DMS53 treated with DMSO at 0.1 percent for 48 hours (cell line): ENCODE measurements at regions not wholly inside any gene's neighbourhood (a gene's known extent, or its start where the extent isn't known, plus 50 kb on each side); places are given as distances from the start of the nearest gene placed in this dataset.
"Not testable (repeated sequence)": the region's sequence is repeated elsewhere in the genome, so short reads cannot be mapped to it uniquely, and the experiment has no call there.

ENCODE experiments used
- DNase-seq: peaks from one replicate; lab custom pipeline; 2025; ENCODE audit not compliant: unreplicated experiment; lab: John Stamatoyannopoulos, UW

DNA sequence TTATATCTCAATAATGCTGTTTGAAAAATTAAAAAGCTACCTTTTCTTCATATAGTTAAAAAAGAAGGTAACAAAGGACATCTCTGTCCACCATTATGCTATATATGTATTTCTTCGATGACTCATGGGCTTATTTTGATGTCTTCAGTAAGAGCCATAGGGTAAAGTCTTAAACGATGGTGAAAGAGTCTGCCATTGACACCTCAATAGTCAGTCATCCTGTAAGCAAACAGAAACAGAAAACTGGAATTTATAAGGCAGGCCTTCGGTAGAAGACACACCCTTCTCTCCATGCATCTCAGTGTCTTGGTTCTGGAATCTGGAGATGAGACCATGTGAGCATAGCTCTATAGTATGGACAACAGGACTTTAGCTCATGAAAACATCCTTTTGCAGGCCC lies 87.0 kb upstream of the ZNF462 start:
- DNase-seq: no peak

GRCh38 chr9:106779796-106780195 lies 83.2 kb upstream of the ZNF462 start:
- DNase-seq: no peak

GRCh38 chr9:106783121-106783520 lies 79.8 kb upstream of the ZNF462 start:
- DNase-seq: no peak

- no peak for DNase-seq
Measured at GRCh38 chr9:106784076-106784475, 78.9 kb upstream of the ZNF462 start.

DNA sequence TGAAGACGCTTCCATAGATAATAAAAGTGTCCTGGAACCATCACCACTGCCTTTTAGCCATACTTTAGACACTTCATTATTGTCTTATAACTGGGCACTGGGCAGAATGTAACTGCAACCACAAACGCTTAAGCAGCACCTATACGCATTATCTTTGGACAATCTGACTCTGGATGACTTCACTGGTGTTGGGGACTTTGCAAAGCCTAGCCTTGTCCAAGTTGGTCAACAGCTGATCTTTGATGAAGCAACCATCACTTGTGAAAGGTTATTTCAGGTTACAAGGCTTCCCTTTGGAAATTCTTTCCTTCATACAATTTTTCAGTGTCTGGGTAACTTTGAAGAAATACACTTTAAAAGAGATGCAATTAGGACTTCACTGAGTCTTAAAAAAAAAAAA lies 77.8 kb upstream of the ZNF462 start:
- DNase-seq: no peak

- not testable (repeated sequence) for DNase-seq
Measured at GRCh38 chr9:106788021-106788420, 74.9 kb upstream of the ZNF462 start.

GRCh38 chr9:106795031-106795430 lies 67.9 kb upstream of the ZNF462 start:
- DNase-seq: no peak

DNA sequence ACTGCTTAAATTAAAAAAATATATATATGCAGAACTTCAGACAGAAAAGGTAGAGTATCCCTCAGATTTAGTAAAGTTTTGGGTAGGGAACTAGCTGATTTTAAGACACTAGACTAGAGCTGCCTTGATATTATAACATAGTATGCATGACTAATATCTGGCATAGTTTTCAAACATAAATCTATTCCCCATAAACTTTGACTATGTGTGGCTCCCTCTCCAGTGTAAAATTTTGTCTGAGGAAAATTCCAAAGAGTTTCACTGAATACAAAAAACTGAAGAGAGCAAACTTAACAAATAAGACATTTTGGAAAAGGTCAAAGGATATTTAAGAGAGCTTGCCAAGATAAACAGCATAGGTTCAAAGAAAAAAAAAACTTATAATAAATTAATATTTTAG lies 66.2 kb upstream of the ZNF462 start:
- DNase-seq: no peak

GRCh38 chr9:106797299-106797698 lies 65.7 kb upstream of the ZNF462 start:
- DNase-seq: no peak

DNA sequence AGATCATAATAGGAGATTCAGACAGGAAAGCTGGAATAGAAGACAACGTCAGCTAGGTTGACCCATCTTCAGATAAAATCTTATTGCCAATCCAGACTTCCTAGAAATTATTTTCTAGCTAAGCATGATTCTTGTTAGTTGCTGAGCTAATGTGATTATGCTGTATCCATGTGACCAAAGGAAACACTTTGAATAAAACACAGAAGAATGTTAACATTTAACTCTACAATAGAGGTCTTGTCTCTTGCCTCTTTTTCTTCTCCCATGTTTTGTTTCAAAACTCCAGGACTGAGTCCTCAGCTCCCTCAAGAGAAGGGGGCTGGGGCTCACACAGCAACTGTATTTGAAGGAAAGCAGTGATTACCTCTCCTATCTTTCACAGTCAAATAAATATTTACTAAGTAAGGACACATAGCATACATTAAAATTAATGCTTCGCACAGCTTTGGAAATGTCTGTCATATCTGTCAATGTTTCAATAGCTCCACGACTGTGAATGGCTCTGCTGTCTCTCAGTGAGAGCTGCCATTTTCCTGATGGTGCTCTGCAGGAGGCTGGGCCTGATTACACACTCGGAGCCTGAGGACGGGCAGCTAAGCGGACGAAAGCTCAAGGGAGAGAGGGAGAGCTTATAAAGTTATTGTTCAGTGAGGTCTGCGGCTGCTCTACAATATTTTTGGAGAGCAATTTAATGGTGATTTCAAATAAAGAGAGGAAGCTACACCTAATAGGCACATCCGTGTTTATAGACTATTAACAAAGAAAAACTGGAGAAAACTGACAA lies 64.8 kb upstream of the ZNF462 start:
- no peak for DNase-seq

DNA sequence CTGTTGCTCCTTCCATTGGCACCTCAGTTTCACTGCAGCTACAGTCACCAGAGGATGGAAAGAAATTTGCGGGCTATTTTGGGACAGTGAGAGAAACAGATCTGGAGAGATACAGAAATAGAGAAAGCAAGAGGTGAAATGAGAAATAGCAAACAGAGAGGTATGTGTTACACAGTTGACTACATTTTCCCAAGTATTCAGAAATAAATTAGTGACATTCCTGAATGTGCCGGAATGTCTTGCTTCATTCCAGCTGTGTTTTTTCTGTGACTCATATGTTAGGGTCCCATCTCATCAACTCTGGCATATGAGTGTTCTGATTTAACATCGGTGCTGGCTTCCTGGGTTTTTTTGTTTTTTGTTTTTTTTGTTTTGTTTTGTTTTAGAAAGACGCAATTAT lies 63.8 kb upstream of the ZNF462 start:
- DNase-seq: no peak

DNA sequence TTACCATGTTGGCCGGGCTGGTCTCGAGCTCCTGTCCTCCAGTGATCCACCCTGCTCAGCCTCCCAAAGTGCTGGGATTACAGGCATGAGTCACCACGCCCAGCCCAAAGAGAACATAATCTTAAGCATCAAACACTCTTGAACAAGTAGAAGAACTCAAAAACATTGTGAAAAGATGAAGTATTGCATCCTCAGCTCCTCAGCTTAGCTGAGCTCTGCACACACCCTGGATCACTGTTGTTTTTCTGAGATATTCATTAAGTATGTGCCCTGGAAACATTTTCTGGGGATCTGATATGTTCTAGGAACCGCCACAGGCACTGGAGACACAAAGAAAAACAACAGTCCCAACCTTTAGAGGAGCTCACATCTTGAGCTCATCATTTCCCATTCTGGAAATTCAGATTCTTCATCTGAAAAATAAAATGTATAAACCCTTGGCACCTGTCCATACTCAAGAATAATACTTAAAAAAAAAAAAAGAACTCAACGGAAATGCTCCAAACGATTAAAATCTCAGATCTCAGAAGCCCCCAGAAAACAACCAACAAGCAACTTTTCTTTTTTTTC lies 62.2 kb upstream of the ZNF462 start:
- DNase-seq: no peak

DNA sequence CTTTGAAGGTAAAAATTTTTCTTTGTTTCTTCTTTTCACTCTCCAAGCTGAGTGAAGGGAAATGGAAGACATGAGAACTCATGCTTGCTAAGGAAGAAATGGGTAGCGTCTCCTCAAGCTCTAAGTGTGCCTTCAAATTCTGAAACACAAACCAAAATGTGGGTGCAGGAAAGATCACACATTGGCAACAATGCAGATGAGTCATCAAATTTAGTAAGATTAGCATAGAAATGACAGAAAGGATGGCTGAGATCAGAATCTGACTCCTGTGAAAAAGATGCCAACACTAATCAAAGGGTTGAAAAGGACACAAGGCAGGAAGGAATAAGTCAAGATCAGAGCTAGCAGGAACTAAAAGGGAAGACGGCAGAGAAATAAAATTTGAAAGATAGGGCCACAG lies 61.1 kb upstream of the ZNF462 start:
- DNase-seq: no peak
